ENCODE measurements at regions not wholly inside any gene's neighbourhood (a gene's known extent, or its start where the extent isn't known, plus 50 kb on each side); places are given as distances from the start of the nearest gene placed in this dataset.

- no peaks in the 10 kb centered on the region for H3K9me3 Mint-ChIP-seq (ENCODE audit: unreplicated experiment)
- intact Hi-C loops (cut with micrococcal nuclease), result no loop called here
- peaks cover 4% of the 10 kb centered on the region for H3K36me3 Mint-ChIP-seq (ENCODE audit: insufficient read depth, unreplicated experiment)
- ChIA-PET POLR2A (no interaction called here), CTCF (no interaction called here)
- no peak overlapping the region for H3K27ac Mint-ChIP-seq (ENCODE audit: low read depth, unreplicated experiment)
- no peaks in the 10 kb centered on the region for H3K4me1 Mint-ChIP-seq (ENCODE audit: insufficient read depth, unreplicated experiment)
- no peak overlapping the region for H3K4me3 Mint-ChIP-seq (ENCODE audit: unreplicated experiment)
- TF ChIP-seq CTCF (IDR thresholded peaks at IDR 0.05; ENCODE audit: unreplicated experiment), result no peak
- peaks cover 11% of the 10 kb centered on the region for H3K27me3 Mint-ChIP-seq (ENCODE audit: insufficient read depth, unreplicated experiment)
- BruUV-seq (replicated peaks), result no TSS peak
- no peak for DNase-seq (ENCODE audit: unreplicated experiment)
These were observed 140.1 kb upstream of the PPP1R26 start for GRCh38 chr9:135339378-135339973.

- Mint-ChIP-seq H3K36me3 (ENCODE audit: insufficient read depth, unreplicated experiment) (peaks cover 4% of the 10 kb centered on the region), H3K4me3 (ENCODE audit: unreplicated experiment) (no peak overlapping the region), H3K27me3 (ENCODE audit: insufficient read depth, unreplicated experiment) (peaks cover 17% of the 10 kb centered on the region), H3K27ac (ENCODE audit: low read depth, unreplicated experiment) (no peak overlapping the region), H3K4me1 (ENCODE audit: insufficient read depth, unreplicated experiment) (no peaks in the 10 kb centered on the region), H3K9me3 (ENCODE audit: unreplicated experiment) (no peaks in the 10 kb centered on the region)
- intact Hi-C loops (cut with micrococcal nuclease), result no loop called here
- TF ChIP-seq CTCF (IDR thresholded peaks at IDR 0.05; ENCODE audit: unreplicated experiment), result no peak
- POLR2A ChIA-PET, result no interaction called here
- BruUV-seq (replicated peaks), result no TSS peak
- no peak for DNase-seq (ENCODE audit: unreplicated experiment)
- CTCF ChIA-PET, result interaction anchor here (0.6 kb wide), 1 partner anchor 49 kb away, joined by 3 read pairs; no protein-coding TSS in a partner anchor
These were observed 139.4 kb upstream of the PPP1R26 start for GRCh38 chr9:135340143-135340655.

- ChIA-PET POLR2A (no interaction called here), CTCF (interaction anchor here (0.6 to 0.7 kb wide), 2 partner anchors 48 to 248 kb away, joined by 3 read pairs; no protein-coding TSS in a partner anchor)
- H3K4me3 Mint-ChIP-seq (ENCODE audit: unreplicated experiment), result no peak overlapping the region
- intact Hi-C loops (cut with micrococcal nuclease), result no loop called here
- H3K9me3 Mint-ChIP-seq (ENCODE audit: unreplicated experiment), result no peaks in the 10 kb centered on the region
- H3K27me3 Mint-ChIP-seq (ENCODE audit: insufficient read depth, unreplicated experiment), result peaks cover 24% of the 10 kb centered on the region
- TF ChIP-seq CTCF (IDR thresholded peaks at IDR 0.05; ENCODE audit: unreplicated experiment), result no peak
- no peak overlapping the region for H3K27ac Mint-ChIP-seq (ENCODE audit: low read depth, unreplicated experiment)
- peaks cover 4% of the 10 kb centered on the region for H3K36me3 Mint-ChIP-seq (ENCODE audit: insufficient read depth, unreplicated experiment)
- DNase-seq (ENCODE audit: unreplicated experiment), result no peak
- no TSS peak for BruUV-seq (replicated peaks)
- no peaks in the 10 kb centered on the region for H3K4me1 Mint-ChIP-seq (ENCODE audit: insufficient read depth, unreplicated experiment)
These were observed 138.7 kb upstream of the PPP1R26 start for GRCh38 chr9:135340726-135341475.

GRCh38 chr9:135341612-135342169, 137.9 kb upstream of the PPP1R26 start:
- no TSS peak for BruUV-seq (replicated peaks)
- intact Hi-C loops (cut with micrococcal nuclease), result no loop called here
- H3K4me1 Mint-ChIP-seq (ENCODE audit: insufficient read depth, unreplicated experiment), result no peaks in the 10 kb centered on the region

More at GRCh38 chr9:135341612-135342169, 137.9 kb upstream of the PPP1R26 start:
- Mint-ChIP-seq H3K27me3 (ENCODE audit: insufficient read depth, unreplicated experiment) (peaks cover 32% of the 10 kb centered on the region), H3K27ac (ENCODE audit: low read depth, unreplicated experiment) (no peak overlapping the region), H3K9me3 (ENCODE audit: unreplicated experiment) (no peaks in the 10 kb centered on the region), H3K4me3 (ENCODE audit: unreplicated experiment) (no peak overlapping the region), H3K36me3 (ENCODE audit: insufficient read depth, unreplicated experiment) (peaks cover 4% of the 10 kb centered on the region)
- POLR2A ChIA-PET, result no interaction called here
- CTCF ChIA-PET, result interaction anchor here (0.6 to 0.7 kb wide), 3 partner anchors 249 to 1628 kb away, joined by 3 read pairs; no protein-coding TSS in a partner anchor
- DNase-seq (ENCODE audit: unreplicated experiment), result no peak
- no peak for TF ChIP-seq CTCF (IDR thresholded peaks at IDR 0.05; ENCODE audit: unreplicated experiment)

All from MCF 10A (cell line).